NCI-H774 (cell line): ENCODE measurements at regions not wholly inside any gene's neighbourhood (a gene's known extent, or its start where the extent isn't known, plus 50 kb on each side); places are given as distances from the start of the nearest gene placed in this dataset.
"Not testable (repeated sequence)": the region's sequence is repeated elsewhere in the genome, so short reads cannot be mapped to it uniquely, and the experiment has no call there.

Experiments used
- DNase-seq: peaks from one replicate; lab custom pipeline; 2025; lab: John Stamatoyannopoulos, UW

GRCh38 chr12:88945051-88945732, 364.9 kb upstream of the KITLG start:
- no peak for DNase-seq

GRCh38 chr12:88944397-88944796, 364.1 kb upstream of the KITLG start:
- no peak for DNase-seq

GRCh38 chr12:88940854-88941253, 360.6 kb upstream of the KITLG start:
- DNase-seq = no peak

- no peak for DNase-seq
Observed at GRCh38 chr12:88935856-88936255, 355.6 kb upstream of the KITLG start.

GRCh38 chr12:88934163-88934747, 354.0 kb upstream of the KITLG start:
- DNase-seq = no peak

GRCh38 chr12:88932457-88932856, 352.2 kb upstream of the KITLG start:
- no peak for DNase-seq

GRCh38 chr12:88931598-88931997, 351.3 kb upstream of the KITLG start:
- no peak for DNase-seq

GRCh38 chr12:88925454-88925853, 345.2 kb upstream of the KITLG start:
- DNase-seq = no peak

- DNase-seq = no peak
Observed at GRCh38 chr12:88924162-88924561, 343.9 kb upstream of the KITLG start.

- no peak for DNase-seq
Observed at GRCh38 chr12:88923631-88924030, 343.4 kb upstream of the KITLG start.

- no peak for DNase-seq
Observed at GRCh38 chr12:88922816-88923215, 342.5 kb upstream of the KITLG start.

GRCh38 chr12:88921890-88922532, 341.7 kb upstream of the KITLG start:
- DNase-seq = no peak

- no peak for DNase-seq
Observed at GRCh38 chr12:88921434-88921833, 341.2 kb upstream of the KITLG start.

- no peak for DNase-seq
Observed at GRCh38 chr12:88918161-88918560, 337.9 kb upstream of the KITLG start.

- no peak for DNase-seq
Observed at GRCh38 chr12:88914967-88915366, 334.7 kb upstream of the KITLG start.

- DNase-seq = no peak
Observed at GRCh38 chr12:88909510-88909909, 329.2 kb upstream of the KITLG start.

- no peak for DNase-seq
Observed at GRCh38 chr12:88908345-88908744, 328.1 kb upstream of the KITLG start.

- no peak for DNase-seq
Observed at GRCh38 chr12:88904705-88905104, 324.4 kb upstream of the KITLG start.

- no peak for DNase-seq
Observed at GRCh38 chr12:88903333-88903732, 323.1 kb upstream of the KITLG start.

GRCh38 chr12:88897723-88898122, 317.5 kb upstream of the KITLG start:
- no peak for DNase-seq

GRCh38 chr12:88896958-88897357, 316.7 kb upstream of the KITLG start:
- DNase-seq = no peak

GRCh38 chr12:88895634-88896033, 315.4 kb upstream of the KITLG start:
- no peak for DNase-seq

GRCh38 chr12:88893801-88894200, 313.5 kb upstream of the KITLG start:
- DNase-seq = no peak

- not testable (repeated sequence) for DNase-seq
Observed at GRCh38 chr12:88891434-88891833, 311.2 kb upstream of the KITLG start.
